GM23248 (cell line): ENCODE measurements at regions not wholly inside any gene's neighbourhood (a gene's known extent, or its start where the extent isn't known, plus 50 kb on each side); places are given as distances from the start of the nearest gene placed in this dataset.
"Not testable (repeated sequence)": the region's sequence is repeated elsewhere in the genome, so short reads cannot be mapped to it uniquely, and the experiment has no call there.

Source experiments
- DNase-seq: peaks from one replicate; pipeline ENCODE4 v3.0.0-alpha.2; 2015
- H2AFZ ChIP-seq: fragments of 200-600 bp; sonication (generic); 2 replicates; pipeline ENCODE4 v1.6.1; 2016; ENCODE audit warnings: antibody characterized with exemption
- H3F3A ChIP-seq: fragments of 200-600 bp; sonication (generic); 2 replicates; pipeline ENCODE4 v1.6.1; 2016; ENCODE audit warnings: mild to moderate bottlenecking, antibody characterized with exemption, mixed run types; ENCODE audit not compliant: insufficient read depth
- H3K27ac ChIP-seq: fragments of 200-600 bp; sonication (generic); 2 replicates; pipeline ENCODE4 v1.5.1; 2016; ENCODE audit warnings: mild to moderate bottlenecking
- H3K27me3 ChIP-seq: fragments of 200-600 bp; sonication (generic); replicated peaks from 2 replicates; pipeline ENCODE4 v1.6.1; 2016; ENCODE audit warnings: mild to moderate bottlenecking; ENCODE audit not compliant: insufficient read depth
- H3K36me3 ChIP-seq: fragments of 200-600 bp; sonication (generic); 2 replicates; pipeline ENCODE4 v1.6.1; 2016; ENCODE audit warnings: low read depth, mild to moderate bottlenecking
- H3K4me1 ChIP-seq: fragments of 200-600 bp; sonication (generic); 2 replicates; pipeline ENCODE4 v1.6.1; 2016; ENCODE audit warnings: mild to moderate bottlenecking; ENCODE audit not compliant: insufficient read depth
- H3K4me2 ChIP-seq: fragments of 200-600 bp; sonication (generic); one replicate; pipeline ENCODE4 v1.6.1; 2016; ENCODE audit warnings: mild to moderate bottlenecking; ENCODE audit not compliant: unreplicated experiment
- H3K4me3 ChIP-seq: fragments of 200-600 bp; sonication (generic); 2 replicates; pipeline ENCODE4 v1.5.1; 2016; ENCODE audit warnings: mild to moderate bottlenecking
- H3K79me2 ChIP-seq: fragments of 200-600 bp; sonication (generic); 2 replicates; pipeline ENCODE4 v1.6.1; 2016; ENCODE audit warnings: mild to moderate bottlenecking; ENCODE audit not compliant: insufficient read depth
- H3K9ac ChIP-seq: fragments of 200-600 bp; sonication (generic); 2 replicates; pipeline ENCODE4 v1.6.1; 2016; ENCODE audit warnings: mild to moderate bottlenecking
- H3K9me2 ChIP-seq: fragments of 200-600 bp; sonication (generic); 2 replicates; pipeline ENCODE4 v1.6.1; 2016; ENCODE audit warnings: mixed run types, mild to moderate bottlenecking, moderate library complexity; ENCODE audit not compliant: insufficient read depth
- H3K9me3 ChIP-seq: fragments of 200-600 bp; sonication (generic); one replicate; pipeline ENCODE4 v1.6.1; 2017; ENCODE audit warnings: low read depth
- H4K20me1 ChIP-seq: fragments of 200-600 bp; sonication (generic); 2 replicates; pipeline ENCODE4 v1.6.0; 2016; ENCODE audit not compliant: insufficient read depth
- EZH2 ChIP-seq: fragments of 200-600 bp; sonication (generic); IDR thresholded peaks from 2 replicates; pipeline ENCODE4 v1.6.1; 2018; ENCODE audit warnings: antibody characterized with exemption, mild to moderate bottlenecking; ENCODE audit not compliant: insufficient read depth, poor library complexity, severe bottlenecking
- EZH2phosphoT487 ChIP-seq: fragments of 200-600 bp; sonication (generic); IDR thresholded peaks from 2 replicates; pipeline ENCODE4 v1.6.1; 2018; ENCODE audit warnings: antibody characterized with exemption, moderate library complexity, mild to moderate bottlenecking, low read depth; ENCODE audit not compliant: insufficient read depth
- WGBS, 2 experiments: methylation state at CpG; one replicate each; pipeline ENCODE4 v1.1.6; 2015 to 2017; ENCODE audit warnings: low lambda C conversion rate in 2 of 2, low coverage in 1 of 2; ENCODE audit errors: missing lambda C conversion rate in 2 of 2; 5-methylcytosine and 5-hydroxymethylcytosine counted together
- in situ Hi-C: fragments of 300-500 bp; cut with MboI; formaldehyde crosslinking; loops from 2 replicates; pipeline ENCODE4 v1.15.0; 2020

- Histone ChIP-seq H3K9me2 (no peaks in the 10 kb centered on the region), H3K4me1 (no peaks in the 10 kb centered on the region), H3K9me3 (no peaks in the 10 kb centered on the region), H3K36me3 (no peaks in the 10 kb centered on the region), H3K27me3 (no peaks in the 10 kb centered on the region), H4K20me1 (no peaks in the 10 kb centered on the region), H3K79me2 (no peaks in the 10 kb centered on the region), H2AFZ (no peak overlapping the region), H3K9ac (no peak overlapping the region), H3K27ac (no peak overlapping the region), H3K4me3 (no peak overlapping the region), H3F3A (no peaks in the 10 kb centered on the region), H3K4me2 (no peak overlapping the region)
- in situ Hi-C loops = no loop called here
- DNase-seq = no peak
- WGBS, 2 experiments = 43 to 47% methylated on average over 8 of the region's 8 CpGs
- TF ChIP-seq EZH2 (no peak), EZH2phosphoT487 (no peak)
Measured at GRCh38 chr16:75862098-75862386, 135.8 kb upstream of the CPHXL start.

DNA sequence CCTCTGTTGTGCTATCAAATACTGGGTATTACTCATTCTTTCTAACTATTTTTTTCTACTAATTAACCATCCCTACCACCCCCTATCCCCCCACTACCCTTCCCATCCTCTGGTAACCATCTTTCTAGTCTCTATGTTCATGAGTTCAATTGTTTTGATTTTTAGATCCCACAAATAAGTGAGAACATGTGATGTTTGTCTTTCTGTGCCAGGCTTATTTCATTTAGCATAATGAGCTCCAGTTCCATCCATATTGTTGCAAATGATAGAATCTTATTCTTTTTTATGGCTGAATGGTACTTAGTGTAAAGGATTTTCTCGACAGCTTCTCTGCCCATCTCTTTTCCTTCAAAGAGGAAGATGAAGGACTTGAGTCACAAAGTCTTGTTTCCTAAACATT, 138.0 kb upstream of the CPHXL start:
- Histone ChIP-seq H2AFZ (no peak overlapping the region), H3K9ac (no peak overlapping the region), H3K27ac (no peak overlapping the region), H3K79me2 (no peaks in the 10 kb centered on the region), H3K9me2 (no peaks in the 10 kb centered on the region), H3K4me2 (no peak overlapping the region), H4K20me1 (no peaks in the 10 kb centered on the region), H3K27me3 (no peaks in the 10 kb centered on the region), H3F3A (no peaks in the 10 kb centered on the region), H3K4me3 (no peak overlapping the region), H3K36me3 (no peaks in the 10 kb centered on the region), H3K4me1 (no peaks in the 10 kb centered on the region), H3K9me3 (no peaks in the 10 kb centered on the region)
- DNase-seq = no peak
- 2 to 10% methylated on average over 1 of the region's 1 CpG for WGBS, 2 experiments
- in situ Hi-C loops = no loop called here
- TF ChIP-seq EZH2 (no peak), EZH2phosphoT487 (no peak)

- Histone ChIP-seq H3K9me3 (no peaks in the 10 kb centered on the region), H3K27me3 (no peaks in the 10 kb centered on the region), H3K79me2 (no peaks in the 10 kb centered on the region), H3K27ac (no peak overlapping the region), H3K4me2 (no peak overlapping the region), H3K9me2 (no peaks in the 10 kb centered on the region), H3K4me1 (no peaks in the 10 kb centered on the region), H3K9ac (no peak overlapping the region), H4K20me1 (no peaks in the 10 kb centered on the region), H3K36me3 (no peaks in the 10 kb centered on the region), H2AFZ (no peak overlapping the region), H3K4me3 (no peak overlapping the region), H3F3A (no peaks in the 10 kb centered on the region)
- in situ Hi-C loops = no loop called here
- WGBS, 2 experiments = 20 to 22% methylated on average over 3 of the region's 3 CpGs
- no peak for DNase-seq
- TF ChIP-seq EZH2 = no peak
- TF ChIP-seq EZH2phosphoT487 = no peak
Measured at GRCh38 chr16:75865736-75866135, 139.4 kb upstream of the CPHXL start.

DNA sequence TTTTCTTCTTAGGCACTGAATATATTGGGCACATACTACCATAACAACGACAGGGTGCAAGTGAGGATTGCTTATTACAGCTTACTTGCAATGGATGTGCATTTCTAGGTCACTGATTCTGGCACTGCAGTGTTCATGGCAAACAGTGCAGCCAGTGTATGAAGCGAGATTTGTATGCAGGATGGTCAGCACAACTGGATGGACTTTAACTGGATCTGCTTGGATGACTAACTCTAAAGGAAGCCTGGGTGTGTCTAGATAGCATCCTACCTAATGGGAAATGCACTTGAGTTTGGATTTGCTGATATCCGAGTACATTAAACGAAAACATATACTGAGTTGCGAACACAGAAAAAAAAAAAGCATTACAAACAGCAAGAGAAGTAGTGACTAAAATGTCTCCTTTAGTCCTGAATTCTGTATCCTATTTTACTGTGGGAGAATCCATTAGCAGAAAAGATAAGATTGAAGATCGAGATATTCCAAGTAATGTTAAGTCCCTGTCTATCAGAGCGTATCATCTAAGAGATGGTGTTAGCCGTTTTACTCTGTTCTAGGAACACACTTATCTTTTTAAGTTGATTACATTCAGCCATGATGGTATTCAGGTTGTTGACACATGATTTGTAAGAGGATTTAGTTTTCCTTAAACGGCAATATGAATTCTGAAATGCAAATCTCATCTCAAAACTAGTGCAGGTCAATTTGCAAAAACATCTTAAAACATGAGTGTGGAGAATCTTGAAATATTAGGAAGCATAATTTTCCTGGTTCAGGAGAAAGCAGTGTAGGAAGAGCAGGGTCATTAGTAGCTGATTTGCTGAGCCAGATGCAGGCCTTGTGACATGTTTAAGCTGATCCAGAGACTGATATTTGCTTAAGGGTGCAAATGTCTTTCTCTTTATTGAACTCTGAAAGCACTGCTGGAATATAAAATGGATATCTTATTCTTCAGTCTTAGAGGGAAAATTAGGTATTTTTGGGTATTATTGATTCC, 142.6 kb upstream of the CPHXL start:
- Histone ChIP-seq H3K4me2 (no peak overlapping the region), H3K9me3 (no peaks in the 10 kb centered on the region), H3F3A (no peaks in the 10 kb centered on the region), H3K4me3 (no peak overlapping the region), H4K20me1 (no peaks in the 10 kb centered on the region), H3K27ac (no peak overlapping the region), H3K27me3 (no peaks in the 10 kb centered on the region), H3K9ac (no peak overlapping the region), H3K9me2 (no peaks in the 10 kb centered on the region), H3K79me2 (no peaks in the 10 kb centered on the region), H2AFZ (no peak overlapping the region), H3K4me1 (no peaks in the 10 kb centered on the region), H3K36me3 (no peaks in the 10 kb centered on the region)
- DNase-seq = no peak
- TF ChIP-seq EZH2 (no peak), EZH2phosphoT487 (no peak)
- in situ Hi-C loops = no loop called here
- WGBS, 2 experiments = 39 to 48% methylated on average over 9 of the region's 9 CpGs

GRCh38 chr16:75881280-75881679, 155.0 kb upstream of the CPHXL start:
- in situ Hi-C loops, H3K9me3 ChIP-seq, H2AFZ ChIP-seq: not testable (repeated sequence)

More at GRCh38 chr16:75881280-75881679, 155.0 kb upstream of the CPHXL start:
- not testable (repeated sequence) for H3K4me2 ChIP-seq, H3K79me2 ChIP-seq, H4K20me1 ChIP-seq, H3K36me3 ChIP-seq, H3K9me2 ChIP-seq, H3K4me3 ChIP-seq, H3K27ac ChIP-seq, H3K9ac ChIP-seq, H3K4me1 ChIP-seq, H3K27me3 ChIP-seq, H3F3A ChIP-seq, DNase-seq
- 33% methylated on average over 3 of the region's 3 CpGs for WGBS, 2 experiments
